Osteoblast (primary cell): ENCODE measurements at regions not wholly inside any gene's neighbourhood (a gene's known extent, or its start where the extent isn't known, plus 50 kb on each side); places are given as distances from the start of the nearest gene placed in this dataset.

Experiments used
- DNase-seq: peaks from one replicate; pipeline ENCODE4 v3.0.0; 2011; ENCODE audit warnings: low spot score, mixed read lengths; ENCODE audit not compliant: insufficient read length; ENCODE audit errors: missing footprints
- H2AFZ ChIP-seq: 2 replicates; pipeline ENCODE4 v1.6.0; 2011; ENCODE audit warnings: mild to moderate bottlenecking, low read length
- H3K27ac ChIP-seq: 2 replicates; pipeline ENCODE4 v1.5.1; 2011; ENCODE audit warnings: mild to moderate bottlenecking, low read depth, low read length, moderate library complexity
- H3K27me3 ChIP-seq: 2 replicates; pipeline ENCODE4 v1.6.0; 2012; ENCODE audit warnings: mild to moderate bottlenecking, control low read depth, inconsistent platforms, low read length, moderate library complexity; ENCODE audit not compliant: insufficient read depth
- H3K36me3 ChIP-seq: 2 replicates; pipeline ENCODE4 v1.5.1; 2011; ENCODE audit warnings: mild to moderate bottlenecking, low read length, control low read depth, moderate library complexity; ENCODE audit not compliant: insufficient read depth
- H3K4me1 ChIP-seq: 2 replicates; pipeline ENCODE4 v1.5.1; 2011; ENCODE audit warnings: mild to moderate bottlenecking, low read length, control low read depth, moderate library complexity; ENCODE audit not compliant: insufficient read depth
- H3K4me2 ChIP-seq: 2 replicates; pipeline ENCODE4 v1.6.0; 2011; ENCODE audit warnings: mild to moderate bottlenecking, low read length; ENCODE audit not compliant: insufficient read depth
- H3K4me3 ChIP-seq: fragments of 200-600 bp; sonication (generic); 3 replicates; pipeline ENCODE4 v1.5.1; 2012; ENCODE audit warnings: mild to moderate bottlenecking, low read length, inconsistent platforms; ENCODE audit not compliant: insufficient read depth
- H3K79me2 ChIP-seq: 2 replicates; pipeline ENCODE4 v1.6.0; 2012; ENCODE audit warnings: mild to moderate bottlenecking, low read length, control low read depth, inconsistent platforms; ENCODE audit not compliant: insufficient read depth
- H3K9me3 ChIP-seq: 2 replicates; pipeline ENCODE4 v1.5.1; 2011; ENCODE audit warnings: low read depth, low read length, control low read depth
- H4K20me1 ChIP-seq: 2 replicates; pipeline ENCODE4 v1.6.0; 2012; ENCODE audit warnings: mild to moderate bottlenecking, low read length, control low read depth; ENCODE audit not compliant: insufficient read depth
- TF ChIP-seq, protein P1 (sequence below): IDR thresholded peaks from 2 replicates; pipeline ENCODE4 v1.5.1; 2011; ENCODE audit warnings: mild to moderate bottlenecking, low read depth, low read length, moderate library complexity; ENCODE audit errors: extremely low read depth

DNA sequence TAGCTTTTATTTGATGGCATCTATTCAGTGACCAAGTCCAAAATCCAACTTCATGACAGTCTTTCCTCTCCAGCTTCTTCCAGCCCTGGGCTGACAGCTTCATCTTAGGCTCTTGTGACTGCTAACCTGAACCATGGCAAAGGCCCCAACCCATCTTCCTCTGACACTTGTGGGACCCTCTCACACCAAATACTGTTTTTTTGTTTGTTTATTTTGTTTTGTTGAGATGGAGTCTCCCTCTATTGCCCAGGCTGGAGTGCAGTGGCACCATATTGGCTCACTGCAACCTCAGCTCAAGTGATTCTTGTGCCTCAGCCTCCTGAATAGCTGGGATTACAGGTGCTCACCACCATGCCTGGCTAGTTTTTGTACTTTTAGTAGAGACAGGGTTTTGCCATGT, 265.2 kb downstream of the GATA3 start:
- no peaks in the 10 kb centered on the region for H3K27me3 ChIP-seq
- H2AFZ ChIP-seq: no peak overlapping the region
- H3K4me2 ChIP-seq: no peak overlapping the region
- no peak overlapping the region for H3K4me3 ChIP-seq
- H3K4me1 ChIP-seq: no peaks in the 10 kb centered on the region
- no peak overlapping the region for H3K27ac ChIP-seq
- no peaks in the 10 kb centered on the region for H3K9me3 ChIP-seq
- no peaks in the 10 kb centered on the region for H3K36me3 ChIP-seq
- TF ChIP-seq, protein P1, sequence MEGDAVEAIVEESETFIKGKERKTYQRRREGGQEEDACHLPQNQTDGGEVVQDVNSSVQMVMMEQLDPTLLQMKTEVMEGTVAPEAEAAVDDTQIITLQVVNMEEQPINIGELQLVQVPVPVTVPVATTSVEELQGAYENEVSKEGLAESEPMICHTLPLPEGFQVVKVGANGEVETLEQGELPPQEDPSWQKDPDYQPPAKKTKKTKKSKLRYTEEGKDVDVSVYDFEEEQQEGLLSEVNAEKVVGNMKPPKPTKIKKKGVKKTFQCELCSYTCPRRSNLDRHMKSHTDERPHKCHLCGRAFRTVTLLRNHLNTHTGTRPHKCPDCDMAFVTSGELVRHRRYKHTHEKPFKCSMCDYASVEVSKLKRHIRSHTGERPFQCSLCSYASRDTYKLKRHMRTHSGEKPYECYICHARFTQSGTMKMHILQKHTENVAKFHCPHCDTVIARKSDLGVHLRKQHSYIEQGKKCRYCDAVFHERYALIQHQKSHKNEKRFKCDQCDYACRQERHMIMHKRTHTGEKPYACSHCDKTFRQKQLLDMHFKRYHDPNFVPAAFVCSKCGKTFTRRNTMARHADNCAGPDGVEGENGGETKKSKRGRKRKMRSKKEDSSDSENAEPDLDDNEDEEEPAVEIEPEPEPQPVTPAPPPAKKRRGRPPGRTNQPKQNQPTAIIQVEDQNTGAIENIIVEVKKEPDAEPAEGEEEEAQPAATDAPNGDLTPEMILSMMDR: no peak
- no peaks in the 10 kb centered on the region for H3K79me2 ChIP-seq
- H4K20me1 ChIP-seq: no peaks in the 10 kb centered on the region
- DNase-seq: no peak

DNA sequence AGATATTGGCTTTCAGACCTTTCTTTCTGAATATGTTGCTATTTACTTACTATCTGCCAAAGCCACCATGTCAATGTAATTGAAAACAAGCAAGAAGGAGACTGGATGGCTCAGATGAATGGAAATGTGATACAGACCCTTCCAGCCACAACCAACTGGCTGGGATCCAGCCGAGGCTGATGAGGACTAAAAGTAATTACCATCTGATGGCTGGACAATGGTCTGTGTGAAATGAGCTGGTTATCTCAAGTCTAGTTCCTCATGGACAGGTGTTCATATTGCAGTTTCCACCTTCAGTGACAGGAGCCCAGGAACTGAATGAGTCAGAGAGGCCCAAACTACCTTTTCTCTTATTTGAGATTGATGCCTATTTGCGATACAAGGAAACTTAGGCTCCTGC, 267.5 kb downstream of the GATA3 start:
- Histone ChIP-seq H3K4me2 (no peak overlapping the region), H3K79me2 (no peaks in the 10 kb centered on the region), H3K36me3 (no peaks in the 10 kb centered on the region), H3K27ac (no peak overlapping the region), H3K4me1 (no peaks in the 10 kb centered on the region), H3K27me3 (no peaks in the 10 kb centered on the region), H3K4me3 (no peak overlapping the region), H4K20me1 (no peaks in the 10 kb centered on the region), H3K9me3 (no peaks in the 10 kb centered on the region), H2AFZ (no peak overlapping the region)
- no peak for DNase-seq
- TF ChIP-seq, protein P1: no peak

DNA sequence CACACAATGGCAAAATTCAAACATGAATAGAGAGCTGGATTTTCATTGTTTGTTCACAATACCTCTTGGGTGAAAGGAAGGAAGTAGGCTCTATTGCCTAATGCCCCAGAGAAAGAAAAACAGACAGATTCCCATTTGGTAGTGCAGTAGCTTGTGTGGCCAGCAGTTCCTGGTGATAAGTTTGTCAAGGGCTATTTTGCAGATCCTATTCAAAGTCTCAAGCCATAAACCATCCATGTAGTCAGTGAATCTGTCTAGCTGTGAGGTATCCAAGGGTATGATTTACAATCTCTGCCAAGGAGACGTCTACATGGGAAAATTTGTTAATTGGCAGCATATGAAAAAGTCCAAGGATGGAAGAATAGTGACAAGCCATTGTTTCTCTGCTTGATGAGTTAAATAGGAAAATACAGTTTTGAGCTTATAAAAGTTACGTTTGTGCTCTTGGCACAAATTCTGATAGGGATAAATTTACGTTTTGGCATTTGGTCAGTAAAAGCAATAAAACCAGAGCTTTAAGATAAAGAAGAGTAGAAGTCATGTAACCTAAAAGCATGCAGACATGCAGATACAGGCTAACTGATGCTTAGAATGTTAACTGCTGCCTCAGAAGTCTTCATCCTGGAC, 269.1 kb downstream of the GATA3 start:
- Histone ChIP-seq H3K36me3 (no peaks in the 10 kb centered on the region), H4K20me1 (no peaks in the 10 kb centered on the region), H3K27ac (no peak overlapping the region), H3K4me1 (no peaks in the 10 kb centered on the region), H3K4me3 (no peak overlapping the region), H3K79me2 (no peaks in the 10 kb centered on the region), H3K4me2 (no peak overlapping the region), H3K27me3 (no peaks in the 10 kb centered on the region), H3K9me3 (no peaks in the 10 kb centered on the region), H2AFZ (no peak overlapping the region)
- no peak for DNase-seq
- TF ChIP-seq, protein P1: no peak

DNA sequence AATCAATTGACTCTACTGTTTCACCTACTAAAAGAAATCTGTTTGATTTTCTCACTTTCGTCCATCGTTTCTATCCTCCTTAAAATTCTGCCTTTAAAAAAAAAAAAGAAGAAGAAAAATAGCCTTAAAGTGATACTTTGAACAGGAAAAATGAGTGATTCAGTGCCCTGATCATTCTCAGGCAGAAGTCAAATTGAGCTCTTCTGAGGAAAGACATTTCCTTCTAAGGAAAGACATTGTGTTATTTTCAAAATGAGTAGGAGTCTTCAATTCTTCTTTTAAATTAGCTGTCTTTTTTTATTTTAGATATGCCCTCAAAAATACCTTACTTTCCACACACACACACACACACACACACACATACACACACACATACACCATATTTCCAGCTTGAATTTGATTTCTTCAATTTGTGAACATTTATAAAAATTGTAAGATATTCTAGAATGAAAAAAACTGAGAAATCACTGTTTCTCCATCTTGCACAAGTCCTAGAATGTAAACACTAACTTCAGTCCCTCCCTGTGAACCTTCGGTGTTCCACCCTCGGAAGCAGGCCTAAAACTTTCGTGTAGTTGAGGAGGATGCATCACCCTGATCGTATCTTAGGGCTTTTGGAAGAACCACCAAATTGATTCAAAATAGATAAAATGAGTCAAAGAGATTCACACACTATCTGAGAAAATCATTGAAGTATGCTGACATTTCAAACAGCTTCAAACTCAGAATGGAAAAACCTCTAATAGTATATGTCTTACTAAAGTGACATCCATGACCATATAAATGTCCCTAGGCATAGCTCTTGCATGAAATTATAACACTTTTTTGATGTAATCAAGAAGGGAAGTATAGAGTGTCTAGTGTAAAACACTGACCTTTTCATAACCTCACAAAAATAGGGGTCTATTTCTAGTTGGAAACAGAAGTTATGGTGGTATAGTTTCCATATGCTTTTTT, 270.8 kb downstream of the GATA3 start:
- no peak for DNase-seq
- H3K4me1 ChIP-seq: no peaks in the 10 kb centered on the region

More for the DNA sequence above, 270.8 kb downstream of the GATA3 start:
- Histone ChIP-seq H3K36me3 (no peaks in the 10 kb centered on the region), H3K4me3 (no peak overlapping the region), H3K27ac (no peak overlapping the region), H2AFZ (no peak overlapping the region), H3K4me2 (no peak overlapping the region), H3K9me3 (no peaks in the 10 kb centered on the region), H3K79me2 (no peaks in the 10 kb centered on the region), H4K20me1 (no peaks in the 10 kb centered on the region), H3K27me3 (no peaks in the 10 kb centered on the region)
- TF ChIP-seq, protein P1: no peak
